ENCODE measurements at regions not wholly inside any gene's neighbourhood (a gene's known extent, or its start where the extent isn't known, plus 50 kb on each side); places are given as distances from the start of the nearest gene placed in this dataset.

DNA sequence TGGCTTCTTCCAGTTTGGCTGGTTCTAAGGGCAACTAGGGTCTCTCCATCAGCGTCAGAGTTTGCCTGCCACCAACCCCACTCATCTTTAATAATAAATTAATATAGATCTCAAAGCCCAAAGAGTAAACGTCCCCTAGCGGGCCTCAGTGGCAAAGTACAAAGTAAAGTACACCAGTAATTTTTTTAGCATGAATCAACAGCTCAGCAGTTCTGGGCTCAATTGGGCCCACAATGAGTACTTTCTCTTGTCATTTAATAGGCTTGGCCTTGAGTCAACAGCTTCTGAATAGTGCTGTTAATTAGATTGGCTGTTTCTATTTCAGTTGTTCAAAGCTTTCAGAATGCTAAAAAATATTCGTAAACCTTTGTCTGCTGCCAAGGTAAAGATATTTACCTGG is 89.0 kb upstream of the PFN2 start:
- no peaks in the 10 kb centered on the region for H3K27me3 ChIP-seq
- H3K36me3 ChIP-seq = no peaks in the 10 kb centered on the region
- H3K4me1 ChIP-seq = no peaks in the 10 kb centered on the region
- H3K27ac ChIP-seq = no peak overlapping the region
- no peak for DNase-seq
- no peak overlapping the region for H3K4me3 ChIP-seq
- H3K9me3 ChIP-seq = no peaks in the 10 kb centered on the region
- no peak for TF ChIP-seq POLR2A (IDR thresholded peaks at IDR 0.05)
- TF ChIP-seq, protein P1, sequence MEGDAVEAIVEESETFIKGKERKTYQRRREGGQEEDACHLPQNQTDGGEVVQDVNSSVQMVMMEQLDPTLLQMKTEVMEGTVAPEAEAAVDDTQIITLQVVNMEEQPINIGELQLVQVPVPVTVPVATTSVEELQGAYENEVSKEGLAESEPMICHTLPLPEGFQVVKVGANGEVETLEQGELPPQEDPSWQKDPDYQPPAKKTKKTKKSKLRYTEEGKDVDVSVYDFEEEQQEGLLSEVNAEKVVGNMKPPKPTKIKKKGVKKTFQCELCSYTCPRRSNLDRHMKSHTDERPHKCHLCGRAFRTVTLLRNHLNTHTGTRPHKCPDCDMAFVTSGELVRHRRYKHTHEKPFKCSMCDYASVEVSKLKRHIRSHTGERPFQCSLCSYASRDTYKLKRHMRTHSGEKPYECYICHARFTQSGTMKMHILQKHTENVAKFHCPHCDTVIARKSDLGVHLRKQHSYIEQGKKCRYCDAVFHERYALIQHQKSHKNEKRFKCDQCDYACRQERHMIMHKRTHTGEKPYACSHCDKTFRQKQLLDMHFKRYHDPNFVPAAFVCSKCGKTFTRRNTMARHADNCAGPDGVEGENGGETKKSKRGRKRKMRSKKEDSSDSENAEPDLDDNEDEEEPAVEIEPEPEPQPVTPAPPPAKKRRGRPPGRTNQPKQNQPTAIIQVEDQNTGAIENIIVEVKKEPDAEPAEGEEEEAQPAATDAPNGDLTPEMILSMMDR (IDR thresholded peaks at IDR 0.05) = no peak

GRCh38 chr3:150059241-150059640 is 88.5 kb upstream of the PFN2 start:
- H3K4me1 ChIP-seq = no peaks in the 10 kb centered on the region
- no peaks in the 10 kb centered on the region for H3K27me3 ChIP-seq
- H3K4me3 ChIP-seq = no peak overlapping the region
- no peak overlapping the region for H3K27ac ChIP-seq
- no peaks in the 10 kb centered on the region for H3K36me3 ChIP-seq
- H3K9me3 ChIP-seq = no peaks in the 10 kb centered on the region
- TF ChIP-seq, protein P1 (IDR thresholded peaks at IDR 0.05) = no peak
- TF ChIP-seq POLR2A (IDR thresholded peaks at IDR 0.05) = no peak
- DNase-seq = no peak

DNA sequence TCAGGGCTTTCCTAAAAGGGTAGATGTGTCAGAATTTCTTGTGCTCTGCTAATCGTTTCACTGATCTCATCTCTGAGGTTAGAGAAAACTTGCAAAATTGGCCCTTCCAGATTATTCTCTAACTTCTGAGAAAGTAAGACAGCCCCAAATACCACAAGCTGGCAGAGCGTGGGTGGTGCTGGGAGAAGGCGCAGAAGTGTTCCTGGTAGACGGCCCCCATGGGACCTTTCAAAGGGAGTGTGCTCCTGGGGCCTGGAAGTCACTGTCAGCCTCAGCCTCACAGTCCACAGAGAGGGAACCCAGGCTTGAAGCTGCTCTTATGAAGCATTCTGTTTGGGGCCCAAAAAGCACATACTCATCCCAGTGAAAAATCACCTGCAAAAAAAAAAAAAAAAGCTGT is 86.5 kb upstream of the PFN2 start:
- Histone ChIP-seq H3K4me1 (no peaks in the 10 kb centered on the region), H3K9me3 (no peaks in the 10 kb centered on the region), H3K27me3 (no peaks in the 10 kb centered on the region), H3K27ac (no peak overlapping the region), H3K36me3 (no peaks in the 10 kb centered on the region), H3K4me3 (no peak overlapping the region)
- DNase-seq = no peak
- TF ChIP-seq POLR2A (IDR thresholded peaks at IDR 0.05) = no peak
- TF ChIP-seq, protein P1 (IDR thresholded peaks at IDR 0.05) = no peak

- Histone ChIP-seq H3K36me3 (no peaks in the 10 kb centered on the region), H3K27me3 (no peaks in the 10 kb centered on the region), H3K9me3 (no peaks in the 10 kb centered on the region), H3K4me3 (no peak overlapping the region), H3K27ac (no peak overlapping the region), H3K4me1 (no peaks in the 10 kb centered on the region)
- no peak for TF ChIP-seq POLR2A (IDR thresholded peaks at IDR 0.05)
- TF ChIP-seq, protein P1 (IDR thresholded peaks at IDR 0.05) = no peak
- DNase-seq = no peak
Observed at GRCh38 chr3:150055332-150055731, 84.6 kb upstream of the PFN2 start.

DNA sequence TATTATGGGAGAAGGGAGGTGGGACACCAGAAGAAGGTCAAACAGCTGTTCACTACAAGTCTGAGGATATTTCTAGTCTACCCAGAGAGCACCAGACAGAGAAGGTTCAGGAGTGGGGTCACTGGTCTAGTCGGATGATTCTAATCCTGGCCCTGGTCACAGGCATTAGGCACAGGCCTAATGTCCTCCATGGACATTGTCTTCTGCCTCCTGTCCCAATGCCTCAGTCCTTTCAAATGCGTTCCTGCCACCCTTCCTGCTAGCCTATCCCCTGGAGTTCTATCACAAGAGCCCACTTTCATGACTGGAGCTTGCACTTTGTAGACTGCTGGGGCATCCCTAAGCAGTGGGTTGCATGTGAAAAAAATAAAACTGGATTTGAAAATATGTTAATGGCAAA is 83.9 kb upstream of the PFN2 start:
- H3K27me3 ChIP-seq = no peaks in the 10 kb centered on the region
- H3K4me1 ChIP-seq = no peaks in the 10 kb centered on the region
- TF ChIP-seq, protein P1 (IDR thresholded peaks at IDR 0.05) = no peak
- TF ChIP-seq POLR2A (IDR thresholded peaks at IDR 0.05) = no peak
- no peaks in the 10 kb centered on the region for H3K9me3 ChIP-seq
- H3K4me3 ChIP-seq = no peak overlapping the region
- no peak for DNase-seq
- no peak overlapping the region for H3K27ac ChIP-seq
- no peaks in the 10 kb centered on the region for H3K36me3 ChIP-seq

- no peak for DNase-seq
- H3K4me1 ChIP-seq = no peaks in the 10 kb centered on the region
- TF ChIP-seq, protein P1 (IDR thresholded peaks at IDR 0.05) = no peak
- no peak for TF ChIP-seq POLR2A (IDR thresholded peaks at IDR 0.05)
- H3K36me3 ChIP-seq = no peaks in the 10 kb centered on the region
- no peaks in the 10 kb centered on the region for H3K9me3 ChIP-seq
- H3K27ac ChIP-seq = no peak overlapping the region
- H3K27me3 ChIP-seq = no peaks in the 10 kb centered on the region
- no peak overlapping the region for H3K4me3 ChIP-seq
Observed at GRCh38 chr3:150050510-150050909, 79.8 kb upstream of the PFN2 start.
